HUES48 (cell line): ENCODE measurements at regions not wholly inside any gene's neighbourhood (a gene's known extent, or its start where the extent isn't known, plus 50 kb on each side); places are given as distances from the start of the nearest gene placed in this dataset.
"Not testable (repeated sequence)": the region's sequence is repeated elsewhere in the genome, so short reads cannot be mapped to it uniquely, and the experiment has no call there.

Experiments used
- H3K27ac ChIP-seq: one replicate; pipeline ENCODE4 v1.7.0; 2013; ENCODE audit warnings: low read depth, low read length, inconsistent platforms
- H3K27me3 ChIP-seq: 2 replicates; pipeline ENCODE4 v1.6.1; 2013; ENCODE audit warnings: mild to moderate bottlenecking, low read length; ENCODE audit not compliant: control insufficient read depth, insufficient read depth
- H3K36me3 ChIP-seq: 2 replicates; pipeline ENCODE4 v1.6.1; 2013; ENCODE audit warnings: low read length; ENCODE audit not compliant: control insufficient read depth, insufficient read depth
- H3K4me1 ChIP-seq: 2 replicates; pipeline ENCODE4 v1.6.1; 2013; ENCODE audit warnings: mild to moderate bottlenecking, low read length; ENCODE audit not compliant: control insufficient read depth, insufficient read depth
- H3K4me3 ChIP-seq: 2 replicates; pipeline ENCODE4 v1.5.1; 2013; ENCODE audit warnings: mild to moderate bottlenecking, low read depth, low read length
- H3K9ac ChIP-seq: 2 replicates; pipeline ENCODE4 v1.6.1; 2013; ENCODE audit warnings: mild to moderate bottlenecking, low read depth, low read length, moderate library complexity
- H3K9me3 ChIP-seq: 2 replicates; pipeline ENCODE4 v1.6.1; 2013; ENCODE audit warnings: low read length; ENCODE audit not compliant: control insufficient read depth, insufficient read depth

DNA sequence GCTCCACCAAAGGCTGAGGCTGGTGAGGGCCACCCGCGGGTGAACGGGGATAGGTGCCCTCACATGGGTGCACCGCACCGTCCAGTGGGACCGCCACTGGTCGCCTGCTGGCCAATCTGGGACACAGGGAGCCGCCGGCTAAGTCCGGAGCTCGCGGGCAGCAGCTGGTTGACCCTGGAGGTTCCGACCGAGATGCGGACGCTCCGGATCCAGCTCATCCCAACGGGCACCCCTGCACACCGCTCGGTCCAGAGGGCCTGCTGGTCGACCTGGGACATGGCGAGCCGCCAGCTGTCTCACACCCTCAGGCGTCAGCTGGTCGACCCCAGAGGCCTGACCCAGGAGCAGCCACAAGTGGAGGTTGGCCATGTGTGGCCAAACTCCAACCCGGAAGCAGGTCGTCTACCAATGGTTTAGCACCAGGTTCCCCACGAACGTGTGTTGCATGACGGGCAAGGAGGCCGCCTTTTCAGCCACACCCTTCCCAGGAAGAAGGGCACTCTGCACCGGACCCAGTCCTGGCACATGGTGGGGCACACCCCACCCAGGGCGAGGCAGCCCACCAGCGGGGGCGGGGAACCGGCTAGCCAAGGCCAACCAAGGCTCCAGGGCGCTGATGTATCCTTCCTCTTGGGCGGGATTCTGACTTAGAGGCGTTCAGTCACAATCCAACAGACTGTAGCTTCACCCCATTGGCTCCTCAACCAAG, 746.0 kb upstream of the DEFB115 start:
- Histone ChIP-seq H3K36me3 (no peaks in the 10 kb centered on the region), H3K4me1 (no peaks in the 10 kb centered on the region), H3K27me3 (no peaks in the 10 kb centered on the region), H3K4me3 (no peak overlapping the region), H3K27ac (no peak overlapping the region), H3K9me3 (peaks cover 39% of the 10 kb centered on the region), H3K9ac (no peak overlapping the region)

DNA sequence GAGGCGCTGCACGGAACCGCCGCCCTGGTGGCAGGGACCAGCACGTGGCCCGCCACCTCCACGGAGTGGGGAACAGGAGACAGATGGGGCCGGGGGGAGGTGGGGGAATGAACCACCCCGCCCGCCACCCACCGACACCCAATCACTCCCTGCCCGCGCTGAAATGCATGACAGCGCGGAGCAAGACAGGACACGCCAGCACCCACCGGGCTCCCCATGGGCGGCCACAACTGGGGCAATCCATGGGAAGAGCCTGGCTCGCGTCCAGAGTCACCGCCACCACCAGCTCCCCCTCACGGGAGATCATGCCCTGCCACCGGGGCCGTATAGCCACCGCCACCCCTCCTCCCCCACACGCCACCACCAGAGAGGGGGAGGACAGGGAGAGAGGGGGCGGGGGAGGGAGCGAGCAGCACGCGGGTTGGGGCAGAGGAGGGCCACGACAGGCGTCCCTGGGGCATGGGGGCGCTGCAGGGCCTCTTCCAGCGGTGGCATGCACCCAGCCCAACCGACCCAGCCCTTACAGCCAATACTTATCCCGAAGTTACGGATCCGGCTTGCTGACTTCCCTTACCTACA, 744.3 kb upstream of the DEFB115 start:
- Histone ChIP-seq H3K9ac (no peak overlapping the region), H3K27ac (no peak overlapping the region), H3K4me3 (no peak overlapping the region), H3K27me3 (no peaks in the 10 kb centered on the region), H3K9me3 (peaks cover 31% of the 10 kb centered on the region), H3K4me1 (no peaks in the 10 kb centered on the region), H3K36me3 (no peaks in the 10 kb centered on the region)

DNA sequence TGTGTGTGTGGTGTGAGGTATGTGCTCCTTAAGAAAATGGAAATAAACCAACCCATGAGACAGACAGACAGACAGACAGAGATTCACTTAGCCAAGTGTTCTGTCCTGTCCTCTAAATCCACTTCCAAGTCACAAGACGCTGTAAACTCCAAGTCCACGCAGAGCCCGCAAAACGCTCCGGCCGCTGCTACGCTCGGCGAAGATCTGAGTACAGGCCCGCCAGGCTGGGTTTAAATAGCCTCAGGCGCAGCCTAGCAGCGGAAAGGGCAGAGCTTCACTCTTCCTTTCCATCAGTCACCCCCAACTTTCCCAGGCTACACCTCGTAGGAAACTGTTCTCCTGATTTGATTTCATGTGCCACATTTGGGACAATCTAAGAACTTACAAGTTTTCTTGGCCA, 741.5 kb upstream of the DEFB115 start:
- H3K9me3 ChIP-seq: peaks cover 28% of the 10 kb centered on the region
- H3K4me1 ChIP-seq, H3K4me3 ChIP-seq, H3K9ac ChIP-seq, H3K27ac ChIP-seq, H3K27me3 ChIP-seq, H3K36me3 ChIP-seq: not testable (repeated sequence)

DNA sequence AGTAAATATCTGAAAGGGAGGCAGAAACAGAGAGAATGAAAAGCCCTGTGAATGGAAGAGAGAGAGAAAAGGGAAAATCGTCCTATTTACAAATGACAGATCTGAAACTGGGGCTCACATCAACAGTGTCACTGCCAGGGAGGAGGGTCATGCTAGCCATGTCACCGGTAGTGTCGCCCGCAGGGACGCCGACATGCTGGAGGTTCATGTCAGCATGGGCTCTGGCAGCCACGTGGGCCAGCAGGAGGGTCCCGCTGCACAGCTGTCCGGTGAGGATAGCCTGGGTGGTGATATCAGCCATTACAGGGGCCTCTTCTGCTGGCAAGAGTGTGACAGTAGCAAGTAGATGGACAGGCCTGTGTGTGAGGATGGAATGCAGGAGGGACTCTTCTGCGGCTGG, 738.6 kb upstream of the DEFB115 start:
- H3K9me3 ChIP-seq, H3K4me1 ChIP-seq, H3K27me3 ChIP-seq, H3K27ac ChIP-seq, H3K36me3 ChIP-seq, H3K4me3 ChIP-seq, H3K9ac ChIP-seq: not testable (repeated sequence)

DNA sequence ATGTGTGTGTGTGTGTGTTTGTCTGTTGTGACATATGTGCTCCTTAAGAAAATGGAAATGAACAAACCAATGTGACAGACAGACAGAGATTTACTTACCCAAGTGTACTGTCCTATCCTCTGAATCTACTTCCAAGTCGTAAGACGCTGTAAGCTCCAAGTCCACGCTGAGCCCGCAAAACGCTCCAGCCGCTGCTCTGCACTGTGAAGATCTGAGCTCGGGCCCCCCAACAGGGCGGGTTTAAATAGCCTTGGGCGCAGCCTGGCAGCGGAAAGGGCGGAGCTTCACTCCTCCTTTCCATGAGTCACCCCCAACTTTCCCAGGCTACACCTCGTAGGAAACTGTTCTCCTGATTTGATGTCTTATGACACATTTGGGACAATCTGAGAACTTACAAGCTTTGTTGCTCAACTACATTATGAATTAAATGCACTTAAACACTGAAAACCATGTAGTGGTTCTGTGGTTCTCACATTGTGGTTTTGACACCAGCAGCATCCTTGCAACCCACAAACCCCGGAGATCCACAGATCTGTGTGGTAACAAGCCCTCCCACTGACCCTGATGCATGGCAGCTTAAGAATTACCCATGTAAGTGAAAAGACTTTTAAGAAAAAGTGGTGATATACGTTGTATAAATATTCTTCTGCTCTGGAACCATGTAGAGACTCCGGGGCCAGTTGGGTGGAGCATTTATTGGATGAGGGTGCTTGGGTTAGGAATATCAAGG, 735.6 kb upstream of the DEFB115 start:
- not testable (repeated sequence) for H3K27ac ChIP-seq, H3K4me1 ChIP-seq, H3K9ac ChIP-seq, H3K27me3 ChIP-seq, H3K9me3 ChIP-seq, H3K36me3 ChIP-seq, H3K4me3 ChIP-seq

DNA sequence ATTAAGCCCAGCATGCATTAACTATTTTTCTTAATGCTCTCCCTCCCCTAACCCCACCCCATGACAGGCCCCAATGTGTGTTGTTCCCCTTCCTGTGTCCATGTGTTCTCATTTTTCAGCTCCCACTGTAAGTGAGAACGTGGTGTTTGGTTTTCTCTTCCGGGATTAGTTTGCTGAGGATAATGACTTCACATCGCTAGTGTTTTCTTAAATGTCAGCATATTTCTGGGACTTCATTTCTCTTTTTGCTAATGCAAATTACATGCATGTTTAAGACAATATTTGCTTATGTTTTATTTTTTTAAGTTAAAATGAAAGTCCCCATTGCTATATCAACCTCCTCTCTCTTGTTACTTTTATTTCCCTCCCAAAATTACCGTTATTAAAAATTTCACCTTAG, 733.3 kb upstream of the DEFB115 start:
- not testable (repeated sequence) for H3K9ac ChIP-seq, H3K4me1 ChIP-seq, H3K9me3 ChIP-seq, H3K27me3 ChIP-seq, H3K4me3 ChIP-seq, H3K36me3 ChIP-seq, H3K27ac ChIP-seq

DNA sequence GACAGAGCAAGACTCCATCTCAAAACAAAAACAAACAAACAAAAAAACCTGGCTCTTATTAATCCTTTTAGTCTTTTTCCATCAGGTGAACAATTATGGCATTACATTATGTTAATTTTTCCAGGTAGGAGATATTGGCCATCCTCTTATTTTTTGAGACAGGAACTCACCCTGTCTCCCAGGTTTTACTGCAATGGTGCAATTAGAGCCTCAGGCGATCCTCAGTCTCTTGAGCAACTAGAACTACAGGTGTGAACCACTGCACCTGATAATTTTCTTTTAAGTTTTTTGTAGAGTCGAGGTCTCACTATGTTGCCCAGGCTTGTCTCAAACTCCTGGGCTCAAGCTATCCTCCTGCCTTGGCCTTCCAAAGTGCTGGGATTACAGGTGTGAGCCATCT, 732.7 kb upstream of the DEFB115 start:
- H3K4me1 ChIP-seq, H3K4me3 ChIP-seq, H3K9me3 ChIP-seq, H3K36me3 ChIP-seq, H3K27ac ChIP-seq, H3K27me3 ChIP-seq, H3K9ac ChIP-seq: not testable (repeated sequence)

DNA sequence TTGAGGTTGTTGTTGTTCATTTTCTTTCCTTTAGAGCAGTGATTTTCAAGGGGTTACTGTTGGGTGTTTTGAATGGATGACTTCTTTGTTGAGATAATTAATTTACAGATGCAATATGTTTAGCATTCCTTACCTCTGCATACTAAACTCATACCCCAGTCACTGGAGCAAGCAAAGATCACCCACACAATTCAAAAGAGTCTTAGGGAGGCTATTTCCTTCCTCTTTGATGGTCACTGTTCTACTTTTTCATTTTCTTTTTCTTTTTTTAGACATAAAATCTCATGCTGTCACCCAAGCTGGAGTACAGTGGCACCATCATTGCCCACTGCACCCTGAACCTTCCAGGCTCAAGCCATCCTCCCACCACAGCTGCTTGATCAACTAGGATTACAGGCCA, 723.8 kb upstream of the DEFB115 start:
- H3K4me3 ChIP-seq, H3K27me3 ChIP-seq, H3K4me1 ChIP-seq, H3K27ac ChIP-seq, H3K9ac ChIP-seq, H3K36me3 ChIP-seq, H3K9me3 ChIP-seq: not testable (repeated sequence)

DNA sequence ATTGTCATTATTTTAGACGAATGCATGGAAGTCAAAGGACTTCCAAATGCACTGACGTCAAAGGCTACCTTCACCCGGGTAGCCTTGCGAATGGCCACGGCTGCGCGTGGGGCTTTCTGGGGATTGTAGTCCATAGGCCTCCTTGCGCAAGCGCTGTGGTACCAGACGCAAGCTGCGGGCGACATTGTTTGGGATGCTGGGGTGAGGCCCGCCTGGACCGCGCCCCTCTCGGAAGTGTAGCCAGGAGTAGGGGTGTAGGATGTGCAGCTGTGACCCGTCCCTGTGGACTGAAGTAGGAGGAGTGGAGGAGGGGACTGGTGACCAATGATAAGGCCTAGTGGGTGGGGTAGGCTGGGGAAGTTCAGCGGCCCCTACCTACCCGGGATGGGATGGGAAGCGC, 720.0 kb upstream of the DEFB115 start:
- not testable (repeated sequence) for H3K27me3 ChIP-seq, H3K9ac ChIP-seq, H3K4me1 ChIP-seq, H3K36me3 ChIP-seq, H3K9me3 ChIP-seq, H3K4me3 ChIP-seq, H3K27ac ChIP-seq

DNA sequence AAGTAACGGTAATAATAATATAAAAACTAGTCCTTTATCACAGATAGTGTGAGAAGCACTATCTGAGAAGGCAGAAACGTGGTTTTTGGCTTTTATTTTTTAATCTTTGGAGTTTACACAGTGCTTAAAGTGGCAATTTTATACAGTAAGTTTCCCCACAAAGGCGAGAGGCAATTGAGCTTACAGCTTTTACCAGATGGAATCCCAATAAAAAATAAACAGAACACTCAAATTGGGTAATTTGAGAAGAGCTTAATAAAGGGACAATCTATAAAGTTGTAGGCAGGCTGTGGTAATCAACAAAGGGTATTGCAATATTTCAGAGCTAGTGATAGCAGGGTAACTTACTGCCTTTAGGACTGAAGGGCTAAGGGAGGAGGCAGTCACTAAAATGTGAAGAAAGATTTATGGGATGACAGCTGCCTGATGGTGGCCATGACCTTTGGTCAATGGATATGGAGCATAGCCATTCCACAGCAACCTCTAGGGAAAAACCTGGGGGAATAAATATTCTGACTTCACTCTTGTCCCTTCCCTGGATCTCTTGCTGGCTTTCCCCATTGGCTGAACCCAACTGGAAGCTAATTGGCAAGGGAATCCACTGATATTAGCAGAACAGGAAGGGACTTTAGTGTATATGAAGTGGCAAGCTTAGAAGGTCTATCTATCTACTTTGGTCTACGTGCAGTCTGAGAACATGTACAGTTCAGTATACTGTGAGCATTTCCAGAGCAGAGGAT, 717.0 kb upstream of the DEFB115 start:
- not testable (repeated sequence) for H3K9me3 ChIP-seq, H3K36me3 ChIP-seq, H3K27me3 ChIP-seq

DNA sequence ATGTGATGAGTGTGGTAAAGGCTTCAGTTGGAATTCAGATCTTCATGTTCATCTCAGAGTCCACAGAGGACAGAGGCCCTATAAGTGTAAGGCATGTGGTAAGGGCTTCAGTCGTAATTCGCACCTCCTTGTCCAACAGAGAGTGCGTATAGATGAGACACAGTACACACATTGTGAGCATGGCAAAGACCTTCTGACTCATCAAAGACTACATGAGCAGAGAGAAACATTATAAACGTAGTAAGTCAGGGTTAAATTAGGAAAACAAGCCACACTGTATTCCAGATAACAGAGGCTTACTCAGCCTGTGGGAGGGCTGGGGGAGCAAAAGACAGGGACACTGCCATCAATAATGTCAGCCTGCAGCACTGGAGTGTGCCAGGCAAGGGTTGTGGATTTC, 706.2 kb upstream of the DEFB115 start:
- H3K36me3 ChIP-seq, H3K4me3 ChIP-seq, H3K4me1 ChIP-seq, H3K27me3 ChIP-seq, H3K9ac ChIP-seq, H3K9me3 ChIP-seq, H3K27ac ChIP-seq: not testable (repeated sequence)

More for the DNA sequence above, 717.0 kb upstream of the DEFB115 start:
- not testable (repeated sequence) for H3K9ac ChIP-seq, H3K4me1 ChIP-seq, H3K27ac ChIP-seq, H3K4me3 ChIP-seq
